HepG2 (cell line): ENCODE measurements at regions not wholly inside any gene's neighbourhood (a gene's known extent, or its start where the extent isn't known, plus 50 kb on each side); places are given as distances from the start of the nearest gene placed in this dataset.

Experiments
- BRD4 ChIP-seq: sonication (generic); formaldehyde crosslinking; IDR thresholded peaks from 2 replicates; pipeline ENCODE4 v1.4.0; 2020; ENCODE audit warnings: missing genetic modification reagents
- CTCF ChIP-seq: sonication (generic); formaldehyde crosslinking; IDR thresholded peaks from 2 replicates; pipeline ENCODE4 v1.5.0; 2020; ENCODE audit warnings: mild to moderate bottlenecking, missing genetic modification reagents, moderate library complexity
- HDAC1 ChIP-seq: sonication (generic); formaldehyde crosslinking; IDR thresholded peaks from 2 replicates; pipeline ENCODE4 v1.5.1; 2020; ENCODE audit warnings: mild to moderate bottlenecking, missing genetic modification reagents
- HIC2 ChIP-seq: sonication (generic); formaldehyde crosslinking; IDR thresholded peaks from 2 replicates; pipeline ENCODE4 v1.9.0; 2022; ENCODE audit warnings: low read depth, missing genetic modification reagents
- HMGA1 ChIP-seq: sonication (generic); formaldehyde crosslinking; conservative IDR thresholded peaks from 2 replicates; pipeline ENCODE4 v1.4.0; 2020; ENCODE audit warnings: missing genetic modification reagents
- POLR2AphosphoS5 ChIP-seq: IDR thresholded peaks from 2 replicates; pipeline ENCODE4 v1.6.1; 2012; ENCODE audit warnings: low read depth, low read length
- REL ChIP-seq: sonication (generic); formaldehyde crosslinking; conservative IDR thresholded peaks from 2 replicates; pipeline ENCODE4 v1.8.0; 2022; ENCODE audit warnings: mild to moderate bottlenecking, missing genetic modification reagents, moderate library complexity
- RELA ChIP-seq: sonication (generic); formaldehyde crosslinking; IDR thresholded peaks from 2 replicates; pipeline ENCODE4 v1.4.0; 2020; ENCODE audit warnings: missing genetic modification reagents
- SMC3 ChIP-seq: IDR thresholded peaks from 2 replicates; pipeline ENCODE4 v1.6.1; 2011; ENCODE audit warnings: low read length, improper control_type of control experiment
- SRF ChIP-seq: IDR thresholded peaks from 2 replicates; pipeline ENCODE4 v1.6.1; 2011; ENCODE audit warnings: mild to moderate bottlenecking, low read depth, low read length, moderate library complexity
- TAF1 ChIP-seq: sonication (generic); formaldehyde crosslinking; IDR thresholded peaks from 2 replicates; pipeline ENCODE4 v1.4.0; 2020; ENCODE audit warnings: missing genetic modification reagents
- ZNF709 ChIP-seq: sonication (generic); formaldehyde crosslinking; IDR thresholded peaks from 2 replicates; pipeline ENCODE4 v1.5.0; 2020; ENCODE audit warnings: mild to moderate bottlenecking, missing genetic modification reagents
- ZSCAN22 ChIP-seq: sonication (generic); formaldehyde crosslinking; IDR thresholded peaks from 2 replicates; pipeline ENCODE4 v1.4.0; 2020; ENCODE audit warnings: mild to moderate bottlenecking, missing genetic modification reagents

- TF ChIP-seq RELA (CRISPR knock-in tag), result no peak
- TF ChIP-seq POLR2AphosphoS5, result no peak
- TF ChIP-seq HIC2 (CRISPR knock-in tag), result no peak
- no peak for TF ChIP-seq CTCF
- no peak for TF ChIP-seq SRF
- TF ChIP-seq ZNF709, result no peak
- no peak for TF ChIP-seq ZSCAN22 (CRISPR knock-in tag)
- TF ChIP-seq REL, result no peak
- TF ChIP-seq SMC3, result no peak
- TF ChIP-seq HMGA1 (CRISPR knock-in tag), result no peak
- no peak for TF ChIP-seq TAF1 (CRISPR knock-in tag)
- TF ChIP-seq BRD4 (CRISPR knock-in tag), result no peak
- TF ChIP-seq HDAC1 (CRISPR knock-in tag), result no peak
Measured at GRCh38 chr2:154608438-154608837, 90.1 kb upstream of the KCNJ3 start.
